Naive thymus-derived CD4-positive, alpha-beta T cell (primary cell): ENCODE measurements at regions not wholly inside any gene's neighbourhood (a gene's known extent, or its start where the extent isn't known, plus 50 kb on each side); places are given as distances from the start of the nearest gene placed in this dataset.

Experiments
- ATAC-seq: fragments of 150-1000 bp; cut with Tn5 transposase; 2 replicates; pipeline ENCODE4 v1.10.0; 2021; ENCODE audit warnings: mild to moderate bottlenecking, moderate library complexity
- CTCF ChIA-PET: fragments of 350-600 bp; sonication (Branson Sonifier 250); formaldehyde crosslinking; loops from one replicate; lab custom pipeline; 2021; ENCODE audit warnings: antibody characterized with exemption; lab: Charles Lee
- POLR2A ChIA-PET: fragments of 350-600 bp; sonication (Branson Sonifier 250); formaldehyde crosslinking; loops from one replicate; lab custom pipeline; 2021; ENCODE audit warnings: antibody characterized with exemption, inconsistent platforms; lab: Charles Lee
- DNase-seq, 9 donors: peaks; one replicate each; pipeline versions ENCODE4 v3.0.0 to v3.0.0-alpha.2; 2020 to 2022; ENCODE audit warnings: mixed read lengths in 1 of 9
- H3K27ac ChIP-seq: one replicate; pipeline ENCODE4 v1.7.0; 2013; ENCODE audit warnings: mild to moderate bottlenecking, low read depth, low read length, moderate library complexity
- H3K27me3 ChIP-seq, 2 donors: one replicate each; pipeline ENCODE4 v1.7.0; 2013; ENCODE audit warnings: low read length in 2 of 2, mild to moderate bottlenecking in 2 of 2, moderate library complexity in 2 of 2; ENCODE audit not compliant: control insufficient read depth in 2 of 2, insufficient read depth in 2 of 2
- H3K36me3 ChIP-seq, 3 experiments: 1 replicate in 2 of 3; 2 replicates in 1 of 3; pipeline ENCODE4 v1.7.0; 2013; ENCODE audit warnings: low read length in 3 of 3, mild to moderate bottlenecking in 3 of 3, moderate library complexity in 1 of 3; ENCODE audit not compliant: insufficient read depth in 3 of 3, control insufficient read depth in 2 of 3
- H3K4me1 ChIP-seq, 2 donors: one replicate each; pipeline ENCODE4 v1.7.0; 2013; ENCODE audit warnings: low read length in 2 of 2, mild to moderate bottlenecking in 2 of 2, moderate library complexity in 1 of 2; ENCODE audit not compliant: control insufficient read depth in 2 of 2, insufficient read depth in 2 of 2
- H3K4me3 ChIP-seq: 2 replicates; pipeline ENCODE4 v1.7.0; 2013; ENCODE audit warnings: mild to moderate bottlenecking, low read length
- H3K9me3 ChIP-seq, 3 experiments: 1 replicate in 2 of 3; 2 replicates in 1 of 3; pipeline ENCODE4 v1.7.0; 2013; ENCODE audit warnings: low read length in 3 of 3; ENCODE audit not compliant: control insufficient read depth in 2 of 3
- H3K27ac Mint-ChIP-seq, 9 donors: one replicate each; pipeline ENCODE4 v1.8.0; 2020 to 2022; ENCODE audit warnings: mixed read lengths in 9 of 9, mild to moderate bottlenecking in 8 of 9, moderate library complexity in 5 of 9, inconsistent platforms in 2 of 9
- H3K27me3 Mint-ChIP-seq, 5 donors: one replicate each; pipeline ENCODE4 v1.8.0; 2021 to 2022; ENCODE audit warnings: mixed read lengths in 5 of 5, mild to moderate bottlenecking in 1 of 5
- H3K36me3 Mint-ChIP-seq, 5 donors: one replicate each; pipeline ENCODE4 v1.8.0; 2020 to 2022; ENCODE audit warnings: mixed read lengths in 5 of 5, mild to moderate bottlenecking in 3 of 5, inconsistent platforms in 1 of 5
- H3K4me1 Mint-ChIP-seq, 7 donors: one replicate each; pipeline ENCODE4 v1.8.0; 2020 to 2022; ENCODE audit warnings: mixed read lengths in 7 of 7, mild to moderate bottlenecking in 3 of 7, inconsistent platforms in 1 of 7
- H3K4me3 Mint-ChIP-seq, 10 donors: one replicate each; pipeline ENCODE4 v1.8.0; 2020 to 2022; ENCODE audit warnings: mild to moderate bottlenecking in 10 of 10, mixed read lengths in 10 of 10, moderate library complexity in 6 of 10, inconsistent platforms in 2 of 10
- H3K9me3 Mint-ChIP-seq, 11 donors: one replicate each; pipeline ENCODE4 v1.8.0; 2020 to 2022; ENCODE audit warnings: mixed read lengths in 11 of 11, mild to moderate bottlenecking in 4 of 11, inconsistent platforms in 1 of 11, moderate library complexity in 1 of 11
- intact Hi-C, 2 donors: fragments of 100-400 bp; cut with micrococcal nuclease; formaldehyde crosslinking; loops; one replicate each; pipeline ENCODE4 v1.15.1; 2023

DNA sequence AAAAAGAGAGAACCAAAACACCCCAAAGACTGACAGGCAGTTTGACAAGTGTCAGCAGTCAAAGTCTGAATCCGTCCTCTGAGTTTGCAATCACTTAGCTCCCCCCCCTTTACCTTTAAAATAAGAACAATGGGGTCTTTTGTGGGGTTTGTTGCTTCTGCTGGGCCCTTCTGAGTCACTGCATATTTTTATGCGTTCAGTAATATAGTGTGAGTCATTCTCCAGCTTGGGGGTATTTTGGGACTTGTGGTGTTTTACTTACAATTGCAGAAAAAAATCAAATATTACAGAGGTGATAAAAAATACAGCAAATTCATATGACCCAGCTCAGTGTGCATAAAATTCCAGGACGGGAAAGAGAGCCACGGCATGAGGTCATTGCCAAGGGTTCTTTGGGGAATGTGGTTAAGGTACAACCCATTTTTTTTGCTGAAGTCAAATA is 120.1 kb downstream of the CYLD start:
- Mint-ChIP-seq H3K27me3 (peaks cover 0 to 15% (median 4%) of the 10 kb centered on the region in 5 donors), H3K4me1 (peaks cover 0 to 2% (median 0%) of the 10 kb centered on the region in 7 donors), H3K9me3 (no peaks in the 10 kb centered on the region), H3K27ac (no peak overlapping the region), H3K4me3 (no peak overlapping the region), H3K36me3 (no peaks in the 10 kb centered on the region)
- Histone ChIP-seq H3K9me3 (no peaks in the 10 kb centered on the region), H3K27me3 (no peaks in the 10 kb centered on the region), H3K4me3 (no peak overlapping the region), H3K36me3 (no peaks in the 10 kb centered on the region), H3K4me1 (no peaks in the 10 kb centered on the region), H3K27ac (no peak overlapping the region)
- ChIA-PET CTCF (no interaction called here), POLR2A (no interaction called here)
- ATAC-seq (no peak), DNase-seq (no peak)
- intact Hi-C loops, result no loop called here

- H3K27me3 ChIP-seq, result no peaks in the 10 kb centered on the region
- H3K4me3 Mint-ChIP-seq, result no peak overlapping the region
- H3K27me3 Mint-ChIP-seq, result peaks cover 0 to 19% (median 4%) of the 10 kb centered on the region in 5 donors
- H3K36me3 Mint-ChIP-seq, result no peaks in the 10 kb centered on the region
- no peak overlapping the region for H3K4me3 ChIP-seq
- CTCF ChIA-PET, result no interaction called here
- H3K4me1 Mint-ChIP-seq, result peaks cover 0 to 3% (median 0%) of the 10 kb centered on the region in 7 donors
- peaks cover 0 to 1% (median 0%) of the 10 kb centered on the region in 11 donors for H3K9me3 Mint-ChIP-seq
- no peaks in the 10 kb centered on the region for H3K9me3 ChIP-seq
- ATAC-seq, result no peak
- H3K27ac Mint-ChIP-seq, result no peak overlapping the region
- H3K4me1 ChIP-seq, result no peaks in the 10 kb centered on the region
- no peak overlapping the region for H3K27ac ChIP-seq
- POLR2A ChIA-PET, result no interaction called here
- intact Hi-C loops, result no loop called here
- no peak for DNase-seq
- no peaks in the 10 kb centered on the region for H3K36me3 ChIP-seq
Observed at GRCh38 chr16:50861451-50861850, 119.6 kb downstream of the CYLD start.

DNA sequence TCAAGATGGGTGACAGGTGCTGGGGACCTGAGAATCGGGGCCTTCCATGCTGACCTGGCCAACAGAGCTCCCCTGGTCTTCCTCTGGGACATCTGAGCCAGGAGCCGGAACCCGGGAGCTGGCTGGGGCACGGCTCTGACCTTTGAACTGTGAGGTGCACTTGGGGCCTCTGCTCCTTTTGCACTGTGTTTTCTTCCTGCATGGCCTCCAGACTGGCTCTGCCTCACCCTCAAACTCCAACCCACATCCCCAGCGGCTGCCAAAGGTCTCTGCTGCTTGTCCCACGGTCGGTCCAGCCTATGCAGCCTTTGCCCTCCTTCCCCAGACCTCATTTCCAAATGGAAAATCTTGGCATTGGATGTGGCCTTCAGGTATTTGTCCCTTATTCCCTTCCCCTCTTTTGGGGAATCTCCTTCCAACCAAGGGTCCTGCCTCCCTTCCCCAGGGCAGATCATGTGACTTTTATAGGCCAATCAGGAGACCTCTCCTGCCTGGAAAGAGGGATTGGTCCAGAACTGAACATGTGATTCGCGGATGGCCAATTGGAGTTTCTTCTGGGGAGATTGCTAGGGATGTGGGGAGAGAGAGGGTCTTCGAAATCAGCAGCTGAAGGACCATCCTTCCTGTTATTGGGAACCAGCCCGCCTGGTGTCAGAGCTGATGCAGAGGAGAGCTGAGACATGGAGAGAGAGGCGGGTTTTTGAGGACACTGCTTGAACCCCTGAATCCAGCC is 117.9 kb downstream of the CYLD start:
- ATAC-seq (no peak), DNase-seq (no peak)
- H3K27ac Mint-ChIP-seq, result no peak overlapping the region
- intact Hi-C loops, result no loop called here
- H3K4me3 Mint-ChIP-seq, result no peak overlapping the region
- H3K36me3 Mint-ChIP-seq, result no peaks in the 10 kb centered on the region
- ChIA-PET POLR2A (no interaction called here), CTCF (no interaction called here)
- H3K27me3 Mint-ChIP-seq, result peaks cover 0 to 19% (median 6%) of the 10 kb centered on the region in 5 donors
- H3K9me3 Mint-ChIP-seq, result peaks cover 0 to 1% (median 0%) of the 10 kb centered on the region in 11 donors
- H3K4me1 Mint-ChIP-seq, result peaks cover 0 to 3% (median 0%) of the 10 kb centered on the region in 7 donors
- Histone ChIP-seq H3K4me1 (no peaks in the 10 kb centered on the region), H3K36me3 (no peaks in the 10 kb centered on the region), H3K4me3 (no peak overlapping the region), H3K9me3 (no peaks in the 10 kb centered on the region), H3K27me3 (no peaks in the 10 kb centered on the region), H3K27ac (no peak overlapping the region)

DNA sequence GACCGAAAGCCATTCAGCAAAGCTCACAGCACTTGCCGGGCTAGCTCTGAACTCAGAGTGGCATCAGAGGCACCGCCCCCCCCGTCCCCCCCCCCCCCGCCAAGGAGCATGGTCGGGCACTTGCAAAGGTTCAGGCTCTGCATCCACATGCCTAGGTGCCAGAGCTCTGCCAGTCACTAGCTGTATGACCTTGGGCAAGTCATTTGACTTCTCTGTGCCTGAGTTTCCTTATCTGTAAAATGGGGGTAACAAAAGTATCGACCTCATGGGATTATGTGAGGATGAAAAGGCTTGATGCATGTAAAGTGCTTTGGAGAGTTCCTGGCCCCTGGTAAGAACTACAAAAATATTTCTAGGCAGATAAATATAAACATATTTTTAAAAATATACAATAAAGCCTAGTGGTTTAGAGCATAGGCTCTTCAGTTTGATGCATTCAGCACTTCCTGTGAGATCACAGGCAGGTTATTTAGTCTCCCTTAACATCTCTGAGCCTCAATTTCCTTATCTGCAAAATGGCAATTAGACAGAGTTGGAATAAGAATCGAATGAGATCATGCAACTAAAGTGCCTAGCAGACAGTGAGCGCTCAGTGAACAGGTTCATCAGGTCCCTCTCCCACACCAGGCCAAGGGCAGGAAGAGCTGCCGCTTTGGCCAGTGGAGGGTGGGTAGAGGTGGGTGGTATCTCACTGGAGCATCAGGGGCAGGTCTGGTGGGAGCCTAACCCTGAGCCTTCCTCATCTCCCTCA is 117.2 kb downstream of the CYLD start:
- Histone ChIP-seq H3K36me3 (no peaks in the 10 kb centered on the region), H3K9me3 (no peaks in the 10 kb centered on the region), H3K27me3 (no peaks in the 10 kb centered on the region), H3K27ac (no peak overlapping the region), H3K4me3 (no peak overlapping the region), H3K4me1 (no peaks in the 10 kb centered on the region)
- Mint-ChIP-seq H3K4me3 (no peak overlapping the region), H3K9me3 (peaks cover 0 to 1% (median 0%) of the 10 kb centered on the region in 11 donors), H3K27me3 (peaks cover 5 to 19% (median 11%) of the 10 kb centered on the region in 5 donors), H3K4me1 (peaks cover 0 to 3% (median 0%) of the 10 kb centered on the region in 7 donors), H3K27ac (no peak overlapping the region), H3K36me3 (no peaks in the 10 kb centered on the region)
- POLR2A ChIA-PET, result no interaction called here
- DNase-seq (no peak), ATAC-seq (no peak)
- intact Hi-C loops, result no loop called here
- CTCF ChIA-PET, result no interaction called here

DNA sequence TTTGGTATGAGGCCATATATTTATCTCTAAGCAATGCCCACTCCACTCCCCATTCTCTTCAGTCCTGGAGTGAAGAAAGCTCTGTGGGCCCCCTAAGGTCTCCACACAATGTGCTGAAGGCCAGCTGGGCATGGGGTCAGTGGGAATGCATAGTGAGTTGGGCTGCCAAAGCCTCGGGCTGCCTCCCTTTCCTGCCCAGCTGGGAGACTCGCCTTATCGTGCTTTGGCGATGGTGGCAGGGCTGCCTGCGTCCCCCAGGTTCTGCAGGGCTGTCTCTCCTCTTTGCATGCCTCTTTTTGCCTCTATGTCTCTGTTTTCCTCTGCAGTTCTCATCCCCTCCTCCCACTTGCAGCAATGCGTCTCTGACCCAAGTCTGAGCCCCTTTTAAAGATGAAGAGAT is 116.5 kb downstream of the CYLD start:
- Histone ChIP-seq H3K27ac (no peak overlapping the region), H3K4me3 (no peak overlapping the region), H3K4me1 (no peaks in the 10 kb centered on the region), H3K9me3 (no peaks in the 10 kb centered on the region), H3K27me3 (no peaks in the 10 kb centered on the region), H3K36me3 (no peaks in the 10 kb centered on the region)
- Mint-ChIP-seq H3K9me3 (peaks cover 0 to 1% (median 0%) of the 10 kb centered on the region in 11 donors), H3K4me3 (no peak overlapping the region), H3K4me1 (peaks cover 0 to 3% (median 0%) of the 10 kb centered on the region in 7 donors), H3K36me3 (no peaks in the 10 kb centered on the region), H3K27me3 (peaks cover 6 to 16% (median 14%) of the 10 kb centered on the region in 5 donors), H3K27ac (no peak overlapping the region)
- ATAC-seq, result no peak
- no peak for DNase-seq
- ChIA-PET POLR2A (no interaction called here), CTCF (no interaction called here)
- intact Hi-C loops, result no loop called here

DNA sequence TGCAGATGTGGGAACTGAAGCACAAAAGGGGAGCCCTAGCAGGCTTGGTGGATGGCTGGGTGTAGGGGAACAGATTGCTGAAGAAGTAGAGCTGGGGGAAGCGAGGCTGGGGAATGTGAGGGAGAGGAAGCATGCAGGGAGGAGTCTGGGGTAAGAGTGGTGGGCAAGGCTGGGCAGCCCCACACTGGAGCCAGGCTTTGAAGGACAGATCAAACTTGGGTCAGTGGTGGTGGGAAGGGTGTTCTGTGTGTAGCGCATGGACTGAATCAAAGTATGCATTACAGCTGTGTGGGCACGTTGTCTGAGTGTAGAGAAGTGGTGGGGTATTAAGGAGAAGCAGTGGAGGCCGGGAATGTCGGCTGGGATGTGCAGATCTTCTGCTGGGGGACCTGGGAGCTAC is 116.0 kb downstream of the CYLD start:
- Mint-ChIP-seq H3K9me3 (peaks cover 0 to 1% (median 0%) of the 10 kb centered on the region in 11 donors), H3K27me3 (peaks cover 6 to 16% (median 15%) of the 10 kb centered on the region in 5 donors), H3K27ac (peak overlapping the region in 1 of 9 donors; percentile 3), H3K4me1 (peaks cover 0 to 3% (median 0%) of the 10 kb centered on the region in 7 donors), H3K4me3 (no peak overlapping the region), H3K36me3 (no peaks in the 10 kb centered on the region)
- H3K9me3 ChIP-seq, result no peaks in the 10 kb centered on the region
- H3K36me3 ChIP-seq, result no peaks in the 10 kb centered on the region
- H3K27me3 ChIP-seq, result no peaks in the 10 kb centered on the region
- H3K27ac ChIP-seq, result no peak overlapping the region
- DNase-seq (no peak), ATAC-seq (no peak)
- intact Hi-C loops, result no loop called here
- H3K4me3 ChIP-seq, result no peak overlapping the region
- H3K4me1 ChIP-seq, result no peaks in the 10 kb centered on the region
- CTCF ChIA-PET, result no interaction called here
- POLR2A ChIA-PET, result no interaction called here
